IPS-15b (cell line): ENCODE measurements at regions not wholly inside any gene's neighbourhood (a gene's known extent, or its start where the extent isn't known, plus 50 kb on each side); places are given as distances from the start of the nearest gene placed in this dataset.
"Not testable (repeated sequence)": the region's sequence is repeated elsewhere in the genome, so short reads cannot be mapped to it uniquely, and the experiment has no call there.

Experiments used
- H3K27me3 ChIP-seq: one replicate; pipeline ENCODE4 v1.6.1; 2013; ENCODE audit warnings: low read length; ENCODE audit not compliant: control insufficient read depth, insufficient read depth
- H3K36me3 ChIP-seq: one replicate; pipeline ENCODE4 v1.6.1; 2013; ENCODE audit warnings: low read length; ENCODE audit not compliant: control insufficient read depth, insufficient read depth
- H3K4me1 ChIP-seq: one replicate; pipeline ENCODE4 v1.6.1; 2013; ENCODE audit warnings: mild to moderate bottlenecking, low read length; ENCODE audit not compliant: control insufficient read depth, insufficient read depth
- H3K4me3 ChIP-seq: one replicate; pipeline ENCODE4 v1.5.1; 2013; ENCODE audit warnings: low read depth, low read length
- H3K9ac ChIP-seq: one replicate; pipeline ENCODE4 v1.6.1; 2013; ENCODE audit warnings: low read depth, mild to moderate bottlenecking, low read length
- H3K9me3 ChIP-seq: one replicate; pipeline ENCODE4 v1.6.1; 2013; ENCODE audit warnings: mild to moderate bottlenecking, low read length; ENCODE audit not compliant: control insufficient read depth, insufficient read depth

GRCh38 chr15:79154483-79155135 is 64.0 kb upstream of the RASGRF1 start:
- no peak overlapping the region for H3K4me3 ChIP-seq
- H3K36me3 ChIP-seq: no peaks in the 10 kb centered on the region
- peaks cover 9% of the 10 kb centered on the region for H3K4me1 ChIP-seq
- H3K9ac ChIP-seq: no peak overlapping the region
- H3K9me3 ChIP-seq: no peaks in the 10 kb centered on the region
- H3K27me3 ChIP-seq: peaks cover 3% of the 10 kb centered on the region

GRCh38 chr15:79144290-79144689 is 53.7 kb upstream of the RASGRF1 start:
- H3K9me3 ChIP-seq, H3K4me3 ChIP-seq: not testable (repeated sequence)

GRCh38 chr15:79140846-79141570 is 50.4 kb upstream of the RASGRF1 start:
- no peak overlapping the region for H3K9ac ChIP-seq
- H3K4me3 ChIP-seq: no peak overlapping the region
- H3K27me3 ChIP-seq: no peaks in the 10 kb centered on the region
- H3K9me3 ChIP-seq: peaks cover 10% of the 10 kb centered on the region
- peaks cover 4% of the 10 kb centered on the region for H3K4me1 ChIP-seq
- H3K36me3 ChIP-seq: no peaks in the 10 kb centered on the region

More at GRCh38 chr15:79144290-79144689, 53.7 kb upstream of the RASGRF1 start:
- H3K36me3 ChIP-seq, H3K27me3 ChIP-seq, H3K9ac ChIP-seq, H3K4me1 ChIP-seq: not testable (repeated sequence)
